ENCODE measurements at regions not wholly inside any gene's neighbourhood (a gene's known extent, or its start where the extent isn't known, plus 50 kb on each side); places are given as distances from the start of the nearest gene placed in this dataset.

DNA sequence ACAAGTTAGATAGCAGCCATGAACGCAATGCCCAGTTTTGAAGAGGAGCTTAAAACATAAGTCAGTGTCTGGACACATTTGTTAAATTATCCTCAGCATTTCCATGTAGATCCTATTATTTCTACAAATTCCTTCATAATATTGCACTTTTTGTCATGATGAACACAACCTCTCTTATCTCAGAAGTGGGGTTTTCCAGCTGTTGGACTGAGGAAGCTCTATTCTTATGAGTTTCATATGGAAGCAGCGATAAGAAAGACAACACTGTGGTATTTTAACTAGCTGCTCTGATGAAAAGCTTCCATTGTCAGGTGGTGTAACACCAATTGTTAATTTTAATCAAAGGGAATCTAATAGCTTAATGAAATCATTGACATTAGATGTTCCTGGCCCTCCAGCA lies 308.7 kb downstream of the GBA3 start (continued):
- TF ChIP-seq TCFL5 (CRISPR knock-in tag; conservative IDR thresholded peaks at IDR 0.05) (no peak), ZNF384 (IDR thresholded peaks at IDR 0.05; ENCODE audit: low read depth, low read length) (no peak), PHTF2 (CRISPR knock-in tag; IDR thresholded peaks at IDR 0.05) (no peak), ZNF143 (CRISPR knock-in tag; IDR thresholded peaks at IDR 0.05) (no peak), ZNF316 (IDR thresholded peaks at IDR 0.05) (no peak), SMARCA4 (IDR thresholded peaks at IDR 0.05) (peak; percentile 74), MTA2 (IDR thresholded peaks at IDR 0.05; ENCODE audit: low read depth) (peak; percentile 63), TBL1XR1 (IDR thresholded peaks at IDR 0.05; ENCODE audit: low read length in 2 of 2) (0 out of 4 replicates have a peak, but pooled peaks of 1 of the 2 experiments have one; percentile 17), CBX8 (IDR thresholded peaks at IDR 0.05; ENCODE audit: borderline replicate concordance, extremely low read depth, low read depth, low read length, poor library complexity, severe bottlenecking) (no peak), BHLHE40 (IDR thresholded peaks at IDR 0.05; ENCODE audit: low read length) (no peak), PTTG1 (tag; IDR thresholded peaks at IDR 0.05; ENCODE audit: low read depth) (no peak), TRIM28 (IDR thresholded peaks at IDR 0.05) (no peak), HMGN3 (IDR thresholded peaks at IDR 0.05; ENCODE audit: borderline replicate concordance, extremely low read depth, insufficient read length, low read depth, low read length) (no peak), TAL1 (IDR thresholded peaks at IDR 0.05) (peak; percentile 82), ZNF583 (CRISPR knock-in tag; IDR thresholded peaks at IDR 0.05) (no peak), CBFA2T3 (IDR thresholded peaks at IDR 0.05) (peak; percentile 83), ZNF239 (CRISPR knock-in tag; IDR thresholded peaks at IDR 0.05) (no peak), EP300 (IDR thresholded peaks at IDR 0.05; ENCODE audit: low read length) (peak; percentile 71), SOX6 (IDR thresholded peaks at IDR 0.05) (peak; percentile 97), FOXK2 (conservative IDR thresholded peaks at IDR 0.05 in 1 of 2, IDR thresholded peaks at IDR 0.05 in 1 of 2; ENCODE audit: low read depth in 2 of 2) (no peak), ETV1 (tag; conservative IDR thresholded peaks at IDR 0.05; ENCODE audit: low read depth) (peak; percentile 66), ZNF212 (CRISPR knock-in tag; IDR thresholded peaks at IDR 0.05) (no peak), TCF3 (CRISPR knock-in tag; IDR thresholded peaks at IDR 0.05) (peak; percentile 71), KLF16 (IDR thresholded peaks at IDR 0.05) (0 out of 2 replicates have a peak, but pooled peaks have one; percentile 8), NR4A1 (CRISPR knock-in tag; IDR thresholded peaks at IDR 0.05) (no peak), NR4A1 (tag; IDR thresholded peaks at IDR 0.05) (no peak), SLC30A9 (CRISPR knock-in tag; IDR thresholded peaks at IDR 0.05) (no peak), TAF1 (IDR thresholded peaks at IDR 0.05; ENCODE audit: control insufficient read depth, extremely low read depth, insufficient read depth, low read length, severe bottlenecking) (no peak), HLTF (IDR thresholded peaks at IDR 0.05) (no peak), NCOR1 (IDR thresholded peaks at IDR 0.05) (peak; percentile 70), ZNF253 (CRISPR knock-in tag; conservative IDR thresholded peaks at IDR 0.05) (no peak), ARID1B (IDR thresholded peaks at IDR 0.05) (peak; percentile 88)
- TF ChIP-seq, protein P1, sequence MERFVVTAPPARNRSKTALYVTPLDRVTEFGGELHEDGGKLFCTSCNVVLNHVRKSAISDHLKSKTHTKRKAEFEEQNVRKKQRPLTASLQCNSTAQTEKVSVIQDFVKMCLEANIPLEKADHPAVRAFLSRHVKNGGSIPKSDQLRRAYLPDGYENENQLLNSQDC (CRISPR knock-in tag; IDR thresholded peaks at IDR 0.05): no peak
- TF ChIP-seq, protein P2, sequence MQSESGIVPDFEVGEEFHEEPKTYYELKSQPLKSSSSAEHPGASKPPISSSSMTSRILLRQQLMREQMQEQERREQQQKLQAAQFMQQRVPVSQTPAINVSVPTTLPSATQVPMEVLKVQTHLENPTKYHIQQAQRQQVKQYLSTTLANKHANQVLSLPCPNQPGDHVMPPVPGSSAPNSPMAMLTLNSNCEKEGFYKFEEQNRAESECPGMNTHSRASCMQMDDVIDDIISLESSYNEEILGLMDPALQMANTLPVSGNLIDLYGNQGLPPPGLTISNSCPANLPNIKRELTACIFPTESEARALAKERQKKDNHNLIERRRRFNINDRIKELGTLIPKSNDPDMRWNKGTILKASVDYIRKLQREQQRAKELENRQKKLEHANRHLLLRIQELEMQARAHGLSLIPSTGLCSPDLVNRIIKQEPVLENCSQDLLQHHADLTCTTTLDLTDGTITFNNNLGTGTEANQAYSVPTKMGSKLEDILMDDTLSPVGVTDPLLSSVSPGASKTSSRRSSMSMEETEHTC (IDR thresholded peaks at IDR 0.05): no peak

Data from K562 (cell line).